MCF 10A (cell line): ENCODE measurements at regions not wholly inside any gene's neighbourhood (a gene's known extent, or its start where the extent isn't known, plus 50 kb on each side); places are given as distances from the start of the nearest gene placed in this dataset.

Source experiments
- BruUV-seq: library from RNA; stranded (reverse); fragments of 400-500 nt; replicated peaks from 2 replicates; lab custom pipeline; 2021; lab: Mats Ljungman, UMichigan
- CTCF ChIA-PET: fragments of 300-600 bp; sonication (Branson Sonifier 250); formaldehyde crosslinking; extraction: SDS; loops from one replicate; lab custom pipeline; 2021; ENCODE audit warnings: antibody characterized with exemption, inconsistent platforms; lab: Yijun Ruan, JAX
- POLR2A ChIA-PET: fragments of 300-600, 350-650 bp; sonication (Branson Sonifier 250); formaldehyde crosslinking; extraction: SDS; loops from one replicate; lab custom pipeline; 2020; ENCODE audit warnings: antibody characterized with exemption, inconsistent platforms; lab: Yijun Ruan, JAX
- DNase-seq: peaks from one replicate; pipeline ENCODE4 v3.0.0-alpha.2; 2018; ENCODE audit not compliant: unreplicated experiment
- H3K27ac Mint-ChIP-seq: one replicate; pipeline ENCODE4 v1.8.0; 2022; ENCODE audit warnings: mild to moderate bottlenecking, low read depth, mixed read lengths; ENCODE audit not compliant: unreplicated experiment
- H3K27me3 Mint-ChIP-seq: one replicate; pipeline ENCODE4 v1.8.0; 2022; ENCODE audit warnings: mixed read lengths; ENCODE audit not compliant: insufficient read depth, unreplicated experiment
- H3K36me3 Mint-ChIP-seq: one replicate; pipeline ENCODE4 v1.8.0; 2022; ENCODE audit warnings: mild to moderate bottlenecking, moderate library complexity, mixed read lengths; ENCODE audit not compliant: insufficient read depth, unreplicated experiment
- H3K4me1 Mint-ChIP-seq: one replicate; pipeline ENCODE4 v1.8.0; 2022; ENCODE audit warnings: mixed read lengths; ENCODE audit not compliant: insufficient read depth, unreplicated experiment
- H3K4me3 Mint-ChIP-seq: one replicate; pipeline ENCODE4 v1.8.0; 2022; ENCODE audit warnings: mild to moderate bottlenecking, moderate library complexity, mixed read lengths; ENCODE audit not compliant: unreplicated experiment
- H3K9me3 Mint-ChIP-seq: one replicate; pipeline ENCODE4 v1.8.0; 2022; ENCODE audit warnings: mixed read lengths; ENCODE audit not compliant: unreplicated experiment
- intact Hi-C: fragments of 100-400 bp; cut with micrococcal nuclease; formaldehyde crosslinking; loops from 2 replicates; pipeline ENCODE4 v1.14.1; 2022
- TF ChIP-seq, protein P1 (sequence below): fragments of 200-600 bp; IDR thresholded peaks from one replicate; pipeline ENCODE4 v1.8.0; 2022; ENCODE audit warnings: antibody characterized with exemption, mild to moderate bottlenecking; ENCODE audit not compliant: unreplicated experiment

DNA sequence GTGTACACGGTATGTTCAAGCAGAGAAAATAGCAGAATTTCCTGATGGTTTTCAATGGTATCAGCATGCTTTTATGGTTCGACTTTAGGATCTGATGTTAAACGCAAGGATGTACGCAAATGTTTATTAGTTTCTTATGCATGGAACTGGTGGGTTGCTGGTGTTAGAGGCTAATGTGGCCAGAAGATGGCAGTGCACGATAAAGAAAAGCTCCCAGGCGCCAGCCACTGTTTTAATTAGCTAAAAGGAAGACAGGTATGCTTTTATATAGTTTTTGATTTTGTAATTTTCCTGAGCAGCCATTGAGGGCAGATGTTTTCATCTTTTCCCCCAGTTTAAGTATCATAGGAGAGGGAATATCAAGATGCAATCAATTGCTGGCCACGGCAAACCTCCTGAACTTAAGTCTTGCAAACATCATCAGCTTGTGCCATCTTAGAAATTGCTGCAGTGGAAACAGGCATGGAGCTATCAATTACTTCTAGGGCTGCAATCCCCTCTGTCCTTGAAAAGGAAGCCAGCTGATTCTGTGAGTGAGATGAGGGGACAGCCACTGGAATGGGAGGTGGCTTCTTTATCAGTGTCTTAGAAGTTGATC is 648.5 kb upstream of the RBFOX1 start:
- Mint-ChIP-seq H3K27ac (no peak overlapping the region), H3K36me3 (no peaks in the 10 kb centered on the region), H3K27me3 (no peaks in the 10 kb centered on the region), H3K4me1 (no peaks in the 10 kb centered on the region), H3K4me3 (no peak overlapping the region), H3K9me3 (peaks cover 8% of the 10 kb centered on the region)
- no peak for DNase-seq
- CTCF ChIA-PET: interaction anchor here (0.5 to 1.8 kb wide), 12 partner anchors 11 to 1883 kb away, joined by 3 to 5 read pairs (median 4); no protein-coding TSS in a partner anchor
- intact Hi-C loops: loop anchor here (5.0 kb wide), 1 partner anchor 1883 kb away; no protein-coding TSS in a partner anchor
- BruUV-seq: no TSS peak
- POLR2A ChIA-PET: interaction anchor here (0.7 kb wide), 1 partner anchor 1891 kb away, joined by 3 read pairs; no protein-coding TSS in a partner anchor
- TF ChIP-seq, protein P1, sequence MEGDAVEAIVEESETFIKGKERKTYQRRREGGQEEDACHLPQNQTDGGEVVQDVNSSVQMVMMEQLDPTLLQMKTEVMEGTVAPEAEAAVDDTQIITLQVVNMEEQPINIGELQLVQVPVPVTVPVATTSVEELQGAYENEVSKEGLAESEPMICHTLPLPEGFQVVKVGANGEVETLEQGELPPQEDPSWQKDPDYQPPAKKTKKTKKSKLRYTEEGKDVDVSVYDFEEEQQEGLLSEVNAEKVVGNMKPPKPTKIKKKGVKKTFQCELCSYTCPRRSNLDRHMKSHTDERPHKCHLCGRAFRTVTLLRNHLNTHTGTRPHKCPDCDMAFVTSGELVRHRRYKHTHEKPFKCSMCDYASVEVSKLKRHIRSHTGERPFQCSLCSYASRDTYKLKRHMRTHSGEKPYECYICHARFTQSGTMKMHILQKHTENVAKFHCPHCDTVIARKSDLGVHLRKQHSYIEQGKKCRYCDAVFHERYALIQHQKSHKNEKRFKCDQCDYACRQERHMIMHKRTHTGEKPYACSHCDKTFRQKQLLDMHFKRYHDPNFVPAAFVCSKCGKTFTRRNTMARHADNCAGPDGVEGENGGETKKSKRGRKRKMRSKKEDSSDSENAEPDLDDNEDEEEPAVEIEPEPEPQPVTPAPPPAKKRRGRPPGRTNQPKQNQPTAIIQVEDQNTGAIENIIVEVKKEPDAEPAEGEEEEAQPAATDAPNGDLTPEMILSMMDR: peak; percentile 44

DNA sequence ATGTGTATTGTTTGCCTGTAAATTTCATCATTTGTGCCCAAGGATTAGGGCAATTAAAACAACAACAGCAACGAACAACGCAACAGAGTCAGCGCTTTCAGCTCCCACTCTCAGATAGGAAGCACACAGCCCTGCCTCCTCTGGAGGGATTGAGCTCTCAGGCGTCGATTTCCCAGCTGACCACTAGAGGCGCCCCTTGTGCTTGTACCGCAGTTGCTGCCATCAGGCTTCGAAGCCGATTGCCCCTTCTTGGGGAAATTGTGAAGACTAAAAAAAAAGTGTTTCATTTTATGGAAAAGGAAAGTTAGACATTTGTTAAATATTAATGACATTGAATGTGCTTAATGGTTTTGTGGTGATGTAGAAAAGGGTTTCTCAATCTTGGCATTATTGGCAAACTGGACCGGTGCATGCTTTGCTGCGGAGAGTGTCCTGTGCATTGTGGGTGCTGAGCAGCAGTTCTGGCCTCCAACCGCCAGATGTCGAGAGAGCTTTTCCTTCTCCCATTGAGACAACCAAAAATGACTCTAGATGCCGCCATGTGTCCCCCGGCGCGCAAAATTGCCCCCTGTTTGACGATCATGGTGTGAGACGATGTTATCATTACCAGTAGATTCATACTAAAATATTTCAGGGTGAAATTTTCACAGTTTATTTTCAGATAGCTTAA is 650.4 kb upstream of the RBFOX1 start:
- Mint-ChIP-seq H3K4me1 (no peaks in the 10 kb centered on the region), H3K9me3 (no peaks in the 10 kb centered on the region), H3K4me3 (no peak overlapping the region), H3K27ac (no peak overlapping the region), H3K36me3 (no peaks in the 10 kb centered on the region), H3K27me3 (no peaks in the 10 kb centered on the region)
- ChIA-PET POLR2A (no interaction called here), CTCF (interaction anchor here (0.5 to 1.5 kb wide), 21 partner anchors 9 to 1891 kb away, joined by 3 to 5 read pairs (median 3); no protein-coding TSS in a partner anchor)
- TF ChIP-seq, protein P1: peak; percentile 31
- intact Hi-C loops: loop anchor here (5.0 kb wide), 1 partner anchor 1885 kb away; no protein-coding TSS in a partner anchor
- no TSS peak for BruUV-seq
- DNase-seq: no peak

DNA sequence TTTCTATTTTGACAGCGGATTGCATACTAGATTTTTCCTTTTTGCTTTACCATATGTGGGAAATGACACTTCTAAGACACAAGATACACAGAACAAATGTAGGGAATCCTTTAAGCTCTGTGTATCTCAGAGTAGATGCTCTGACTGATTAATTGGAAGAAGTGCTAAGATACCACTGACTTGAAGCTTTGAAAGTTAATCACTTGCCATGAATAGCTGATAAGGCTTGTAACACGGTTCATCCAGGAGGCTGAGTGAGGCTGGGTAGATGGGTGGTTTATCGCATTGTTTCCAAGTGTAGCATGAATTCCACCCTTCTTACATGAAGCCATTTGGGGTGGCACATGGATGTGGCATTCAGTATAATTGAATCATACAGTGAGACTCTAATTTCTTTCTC is 654.1 kb upstream of the RBFOX1 start:
- Mint-ChIP-seq H3K27ac (no peak overlapping the region), H3K27me3 (no peaks in the 10 kb centered on the region), H3K4me1 (no peaks in the 10 kb centered on the region), H3K36me3 (no peaks in the 10 kb centered on the region), H3K9me3 (peaks cover 14% of the 10 kb centered on the region), H3K4me3 (no peak overlapping the region)
- ChIA-PET POLR2A (no interaction called here), CTCF (interaction anchor here (0.6 to 0.7 kb wide), 2 partner anchors 342 to 623 kb away, joined by 3 read pairs; no protein-coding TSS in a partner anchor)
- TF ChIP-seq, protein P1: no peak
- DNase-seq: no peak
- intact Hi-C loops: no loop called here
- BruUV-seq: no TSS peak

DNA sequence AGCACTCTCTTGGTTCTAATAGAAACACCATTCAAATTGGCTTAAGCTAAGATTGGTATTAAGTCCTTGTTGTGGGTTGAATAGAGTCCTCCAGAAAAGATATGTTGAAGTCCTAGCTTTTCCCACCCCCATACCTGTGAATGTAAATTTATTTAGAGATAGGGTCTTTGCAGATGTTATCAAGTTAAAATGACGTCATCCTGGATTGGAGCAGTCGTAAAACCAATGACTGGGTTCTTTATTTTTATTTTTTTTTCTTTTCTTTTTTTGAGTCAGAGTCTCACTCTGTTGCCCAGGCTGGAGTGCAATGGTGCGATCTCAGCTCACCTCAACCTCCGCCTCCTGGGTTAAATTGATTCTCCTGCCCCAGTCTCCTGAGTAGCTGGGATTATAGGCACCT is 658.6 kb upstream of the RBFOX1 start:
- POLR2A ChIA-PET: no interaction called here
- BruUV-seq: no TSS peak
- H3K27me3 Mint-ChIP-seq: no peaks in the 10 kb centered on the region

More for the DNA sequence above, 658.6 kb upstream of the RBFOX1 start:
- TF ChIP-seq, protein P1: no peak
- Mint-ChIP-seq H3K4me1 (no peaks in the 10 kb centered on the region), H3K27ac (no peak overlapping the region), H3K9me3 (peaks cover 24% of the 10 kb centered on the region), H3K36me3 (no peaks in the 10 kb centered on the region), H3K4me3 (no peak overlapping the region)
- intact Hi-C loops: no loop called here
- DNase-seq: no peak
- CTCF ChIA-PET: interaction anchor here (1.4 kb wide), 1 partner anchor 9 kb away, joined by 3 read pairs; no protein-coding TSS in a partner anchor
